ENCODE measurements at regions not wholly inside any gene's neighbourhood (a gene's known extent, or its start where the extent isn't known, plus 50 kb on each side); places are given as distances from the start of the nearest gene placed in this dataset.

DNA sequence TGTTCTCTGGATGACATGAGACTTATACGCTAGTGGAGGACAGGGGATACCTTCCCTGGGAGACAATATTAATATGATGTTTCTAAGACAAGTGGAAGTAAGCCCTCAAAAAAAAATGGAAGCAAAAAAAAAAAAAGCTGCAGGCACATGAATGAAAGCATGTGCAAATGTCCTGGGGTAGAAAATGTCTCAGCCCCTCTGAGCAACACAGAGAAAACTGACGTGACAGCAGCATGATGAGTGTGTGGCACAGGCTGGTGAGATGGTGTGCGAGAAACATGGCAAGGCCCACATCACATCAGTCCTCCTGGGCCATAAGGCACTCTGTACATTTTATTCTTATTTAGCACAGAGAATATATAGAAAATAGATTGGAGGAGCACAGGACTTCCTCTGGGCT lies 254.7 kb upstream of the PFKP start:
- TF ChIP-seq CTCF (IDR thresholded peaks at IDR 0.05) (no peak), POLR2A (IDR thresholded peaks at IDR 0.05) (no peak)

Data from right lobe of liver (tissue), 4 donors.